ENCODE measurements at regions not wholly inside any gene's neighbourhood (a gene's known extent, or its start where the extent isn't known, plus 50 kb on each side); places are given as distances from the start of the nearest gene placed in this dataset.

- peaks cover 4 to 28% (median 6%) of the 10 kb centered on the region in 5 donors for H3K4me1 ChIP-seq (ENCODE audit: control insufficient read depth in 5 of 5, insufficient read depth in 5 of 5, low read length in 5 of 5)
Observed at GRCh38 chr16:54651440-54652195, 279.0 kb upstream of the IRX5 start.

GRCh38 chr16:54649876-54650275 is 280.8 kb upstream of the IRX5 start:
- ATAC-seq (ENCODE audit: insufficient read depth, low FRiP score) (no peak), DNase-seq (no peak)
- no peak for TF ChIP-seq CTCF (IDR thresholded peaks at IDR 0.05; ENCODE audit: control extremely low read depth, extremely low read depth)
- peaks cover 0 to 6% (median 4%) of the 10 kb centered on the region in 3 donors for H3K27me3 ChIP-seq (ENCODE audit: control insufficient read depth in 3 of 3, insufficient read depth in 3 of 3, low read length in 2 of 3)
- H3K27ac ChIP-seq (ENCODE audit: low read depth in 1 of 2, low read length in 1 of 2): no peak overlapping the region
- H3K9ac ChIP-seq (ENCODE audit: insufficient read depth in 1 of 2, low read length in 2 of 2): no peak overlapping the region
- H3K9me3 ChIP-seq (ENCODE audit: control insufficient read depth in 4 of 4, insufficient read depth in 3 of 4, low read length in 3 of 4): no peaks in the 10 kb centered on the region
- 50 to 71% methylated on average over 6 of the region's 6 CpGs for WGBS, 2 donors
- no peak overlapping the region for H3K4me3 ChIP-seq
- H3K4me1 ChIP-seq (ENCODE audit: control insufficient read depth in 5 of 5, insufficient read depth in 5 of 5, low read length in 5 of 5): peaks cover 0 to 28% (median 3%) of the 10 kb centered on the region in 5 donors
- no peaks in the 10 kb centered on the region for H3K36me3 ChIP-seq (ENCODE audit: control insufficient read depth in 4 of 4, insufficient read depth in 4 of 4, low read length in 4 of 4)

More at GRCh38 chr16:54651440-54652195, 279.0 kb upstream of the IRX5 start:
- H3K36me3 ChIP-seq (ENCODE audit: control insufficient read depth in 4 of 4, insufficient read depth in 4 of 4, low read length in 4 of 4): no peaks in the 10 kb centered on the region
- no peak for TF ChIP-seq CTCF (IDR thresholded peaks at IDR 0.05; ENCODE audit: control extremely low read depth, extremely low read depth)
- ATAC-seq (ENCODE audit: insufficient read depth, low FRiP score): peak; percentile 55
- H3K4me3 ChIP-seq: no peak overlapping the region
- H3K27ac ChIP-seq (ENCODE audit: low read depth in 1 of 2, low read length in 1 of 2): peak overlapping the region in 1 of 2 donors; percentile 71
- H3K9ac ChIP-seq (ENCODE audit: insufficient read depth in 1 of 2, low read length in 2 of 2): no peak overlapping the region
- peaks cover 0 to 8% (median 4%) of the 10 kb centered on the region in 3 donors for H3K27me3 ChIP-seq (ENCODE audit: control insufficient read depth in 3 of 3, insufficient read depth in 3 of 3, low read length in 2 of 3)
- WGBS, 2 donors: 39 to 46% methylated on average over 19 of the region's 19 CpGs
- peaks cover 0 to 2% (median 0%) of the 10 kb centered on the region in 4 donors for H3K9me3 ChIP-seq (ENCODE audit: control insufficient read depth in 4 of 4, insufficient read depth in 3 of 4, low read length in 3 of 4)
- peak; percentile 32 to 63 (median 37) for DNase-seq

GRCh38 chr16:54648575-54648974 is 282.1 kb upstream of the IRX5 start:
- H3K4me3 ChIP-seq: no peak overlapping the region
- H3K36me3 ChIP-seq (ENCODE audit: control insufficient read depth in 4 of 4, insufficient read depth in 4 of 4, low read length in 4 of 4): no peaks in the 10 kb centered on the region
- no peaks in the 10 kb centered on the region for H3K9me3 ChIP-seq (ENCODE audit: control insufficient read depth in 4 of 4, insufficient read depth in 3 of 4, low read length in 3 of 4)
- H3K4me1 ChIP-seq (ENCODE audit: control insufficient read depth in 5 of 5, insufficient read depth in 5 of 5, low read length in 5 of 5): peaks cover 0 to 18% (median 3%) of the 10 kb centered on the region in 5 donors
- H3K27ac ChIP-seq (ENCODE audit: low read depth in 1 of 2, low read length in 1 of 2): peak overlapping the region in 1 of 2 donors; percentile 10
- H3K27me3 ChIP-seq (ENCODE audit: control insufficient read depth in 3 of 3, insufficient read depth in 3 of 3, low read length in 2 of 3): peaks cover 0 to 5% (median 4%) of the 10 kb centered on the region in 3 donors
- no peak for TF ChIP-seq CTCF (IDR thresholded peaks at IDR 0.05; ENCODE audit: control extremely low read depth, extremely low read depth)
- no peak overlapping the region for H3K9ac ChIP-seq (ENCODE audit: insufficient read depth in 1 of 2, low read length in 2 of 2)
- ATAC-seq (ENCODE audit: insufficient read depth, low FRiP score) (no peak), DNase-seq (no peak)
- WGBS, 2 donors: 77 to 86% methylated on average over 10 of the region's 10 CpGs
